ENCODE measurements at regions not wholly inside any gene's neighbourhood (a gene's known extent, or its start where the extent isn't known, plus 50 kb on each side); places are given as distances from the start of the nearest gene placed in this dataset.

DNA sequence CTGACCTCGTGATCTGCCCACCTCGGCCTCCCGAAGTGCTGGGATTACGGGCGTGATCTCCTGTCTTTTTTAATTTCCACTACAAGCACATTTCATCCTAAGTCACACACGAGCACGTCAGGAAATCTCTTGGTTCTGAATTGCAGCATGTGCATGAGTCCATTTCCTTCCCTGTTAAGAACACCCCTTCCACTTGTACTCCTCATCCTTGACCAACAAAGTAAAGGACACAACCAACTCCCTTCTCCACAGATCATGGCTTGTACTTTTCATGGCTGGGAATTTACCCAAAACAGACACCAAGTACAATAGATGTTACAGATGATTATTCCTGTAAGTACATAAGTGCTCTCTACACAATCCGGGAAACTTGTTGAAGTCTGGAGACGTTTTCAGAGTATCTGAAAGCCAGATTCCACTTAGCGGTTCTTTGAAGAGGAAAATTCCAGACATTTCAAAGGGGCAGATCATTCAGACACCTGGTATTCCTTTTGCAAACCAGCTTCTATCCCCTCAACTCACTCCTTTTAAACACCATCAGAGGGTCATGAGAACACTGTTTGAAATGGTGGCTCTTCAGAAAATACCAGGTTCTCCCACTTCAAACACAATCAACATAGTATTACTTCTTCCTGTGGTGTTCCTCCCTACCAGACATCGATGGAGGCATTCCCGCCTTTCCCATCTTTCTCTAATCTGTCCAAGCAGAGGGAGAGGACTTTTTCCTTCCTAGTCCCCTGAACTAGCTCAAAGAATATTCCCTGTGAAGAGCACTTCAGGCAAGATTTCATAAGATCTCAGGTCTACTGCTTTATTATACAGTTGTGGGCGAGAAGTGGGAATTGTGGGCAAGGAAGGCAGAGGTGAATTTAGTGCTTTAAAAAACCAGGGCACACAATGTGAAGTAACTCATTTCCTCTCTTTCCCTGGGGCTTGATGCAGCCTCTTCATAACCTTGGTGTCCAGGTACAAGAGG is 80.1 kb upstream of the TSC22D2 start:
- TF ChIP-seq, protein P1, sequence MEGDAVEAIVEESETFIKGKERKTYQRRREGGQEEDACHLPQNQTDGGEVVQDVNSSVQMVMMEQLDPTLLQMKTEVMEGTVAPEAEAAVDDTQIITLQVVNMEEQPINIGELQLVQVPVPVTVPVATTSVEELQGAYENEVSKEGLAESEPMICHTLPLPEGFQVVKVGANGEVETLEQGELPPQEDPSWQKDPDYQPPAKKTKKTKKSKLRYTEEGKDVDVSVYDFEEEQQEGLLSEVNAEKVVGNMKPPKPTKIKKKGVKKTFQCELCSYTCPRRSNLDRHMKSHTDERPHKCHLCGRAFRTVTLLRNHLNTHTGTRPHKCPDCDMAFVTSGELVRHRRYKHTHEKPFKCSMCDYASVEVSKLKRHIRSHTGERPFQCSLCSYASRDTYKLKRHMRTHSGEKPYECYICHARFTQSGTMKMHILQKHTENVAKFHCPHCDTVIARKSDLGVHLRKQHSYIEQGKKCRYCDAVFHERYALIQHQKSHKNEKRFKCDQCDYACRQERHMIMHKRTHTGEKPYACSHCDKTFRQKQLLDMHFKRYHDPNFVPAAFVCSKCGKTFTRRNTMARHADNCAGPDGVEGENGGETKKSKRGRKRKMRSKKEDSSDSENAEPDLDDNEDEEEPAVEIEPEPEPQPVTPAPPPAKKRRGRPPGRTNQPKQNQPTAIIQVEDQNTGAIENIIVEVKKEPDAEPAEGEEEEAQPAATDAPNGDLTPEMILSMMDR (IDR thresholded peaks at IDR 0.05): no peak
- TF ChIP-seq POLR2A (IDR thresholded peaks at IDR 0.05): no peak
